ENCODE measurements at regions not wholly inside any gene's neighbourhood (a gene's known extent, or its start where the extent isn't known, plus 50 kb on each side); places are given as distances from the start of the nearest gene placed in this dataset.

- Histone ChIP-seq H3K9me3 (ENCODE audit: low read length) (no peaks in the 10 kb centered on the region), H3K27ac (ENCODE audit: low read depth, low read length) (no peak overlapping the region), H3K9ac (ENCODE audit: low read length) (no peak overlapping the region), H3K4me1 (ENCODE audit: insufficient read depth, low read length) (peaks cover 21% of the 10 kb centered on the region), H3K36me3 (ENCODE audit: insufficient read depth, low read length) (no peaks in the 10 kb centered on the region), H3K27me3 (ENCODE audit: control insufficient read depth in 1 of 2, insufficient read depth in 2 of 2, low read length in 2 of 2) (no peaks in the 10 kb centered on the region), H3K4me3 (ENCODE audit: low read depth in 1 of 2, low read length in 2 of 2) (no peak overlapping the region)
These were observed 112.3 kb upstream of the ADAMTSL1 start for GRCh38 chr9:18361646-18362045.

GRCh38 chr9:18362166-18362565, 111.8 kb upstream of the ADAMTSL1 start:
- Histone ChIP-seq H3K27me3 (ENCODE audit: control insufficient read depth in 1 of 2, insufficient read depth in 2 of 2, low read length in 2 of 2) (no peaks in the 10 kb centered on the region), H3K9ac (ENCODE audit: low read length) (no peak overlapping the region), H3K9me3 (ENCODE audit: low read length) (no peaks in the 10 kb centered on the region), H3K27ac (ENCODE audit: low read depth, low read length) (no peak overlapping the region), H3K4me3 (ENCODE audit: low read depth in 1 of 2, low read length in 2 of 2) (no peak overlapping the region), H3K4me1 (ENCODE audit: insufficient read depth, low read length) (peaks cover 21% of the 10 kb centered on the region), H3K36me3 (ENCODE audit: insufficient read depth, low read length) (no peaks in the 10 kb centered on the region)

- no peak overlapping the region for H3K27ac ChIP-seq (ENCODE audit: low read depth, low read length)
- no peak overlapping the region for H3K9ac ChIP-seq (ENCODE audit: low read length)
- H3K27me3 ChIP-seq (ENCODE audit: control insufficient read depth in 1 of 2, insufficient read depth in 2 of 2, low read length in 2 of 2): no peaks in the 10 kb centered on the region
- H3K36me3 ChIP-seq (ENCODE audit: insufficient read depth, low read length): no peaks in the 10 kb centered on the region
- peaks cover 21% of the 10 kb centered on the region for H3K4me1 ChIP-seq (ENCODE audit: insufficient read depth, low read length)
- H3K4me3 ChIP-seq (ENCODE audit: low read depth in 1 of 2, low read length in 2 of 2): no peak overlapping the region
- no peaks in the 10 kb centered on the region for H3K9me3 ChIP-seq (ENCODE audit: low read length)
These were observed 110.9 kb upstream of the ADAMTSL1 start for GRCh38 chr9:18362901-18363685.

DNA sequence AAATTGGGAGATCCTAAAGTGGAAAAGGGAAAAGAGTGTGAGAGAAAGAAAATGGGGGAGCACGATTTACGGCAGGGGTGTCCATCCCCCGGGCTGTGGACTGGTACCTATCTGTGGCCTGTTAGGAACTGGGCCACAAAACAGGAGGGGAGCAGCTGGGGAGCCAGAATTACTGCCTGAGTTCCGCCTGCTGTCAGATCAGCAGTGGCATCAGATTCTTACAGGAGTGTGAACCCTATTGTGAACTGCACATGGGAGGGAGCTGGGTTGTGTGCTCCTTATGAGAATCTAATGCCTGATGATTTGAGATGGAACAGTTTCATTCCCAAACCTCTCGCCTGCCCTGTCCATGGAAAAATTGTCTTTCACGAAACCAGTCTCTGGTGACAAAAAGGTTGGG, 108.3 kb upstream of the ADAMTSL1 start:
- H3K36me3 ChIP-seq (ENCODE audit: insufficient read depth, low read length): no peaks in the 10 kb centered on the region
- H3K27me3 ChIP-seq (ENCODE audit: control insufficient read depth in 1 of 2, insufficient read depth in 2 of 2, low read length in 2 of 2): no peaks in the 10 kb centered on the region
- H3K4me3 ChIP-seq (ENCODE audit: low read depth in 1 of 2, low read length in 2 of 2): no peak overlapping the region
- H3K4me1 ChIP-seq (ENCODE audit: insufficient read depth, low read length): peaks cover 16% of the 10 kb centered on the region
- H3K9me3 ChIP-seq (ENCODE audit: low read length): no peaks in the 10 kb centered on the region
- H3K9ac ChIP-seq (ENCODE audit: low read length): no peak overlapping the region
- no peak overlapping the region for H3K27ac ChIP-seq (ENCODE audit: low read depth, low read length)

- no peaks in the 10 kb centered on the region for H3K36me3 ChIP-seq (ENCODE audit: insufficient read depth, low read length)
- peaks cover 18% of the 10 kb centered on the region for H3K4me1 ChIP-seq (ENCODE audit: insufficient read depth, low read length)
- H3K9me3 ChIP-seq (ENCODE audit: low read length): no peaks in the 10 kb centered on the region
- H3K9ac ChIP-seq (ENCODE audit: low read length): no peak overlapping the region
- H3K4me3 ChIP-seq (ENCODE audit: low read depth in 1 of 2, low read length in 2 of 2): no peak overlapping the region
- no peak overlapping the region for H3K27ac ChIP-seq (ENCODE audit: low read depth, low read length)
- H3K27me3 ChIP-seq (ENCODE audit: control insufficient read depth in 1 of 2, insufficient read depth in 2 of 2, low read length in 2 of 2): no peaks in the 10 kb centered on the region
These were observed 107.8 kb upstream of the ADAMTSL1 start for GRCh38 chr9:18366184-18366583.

DNA sequence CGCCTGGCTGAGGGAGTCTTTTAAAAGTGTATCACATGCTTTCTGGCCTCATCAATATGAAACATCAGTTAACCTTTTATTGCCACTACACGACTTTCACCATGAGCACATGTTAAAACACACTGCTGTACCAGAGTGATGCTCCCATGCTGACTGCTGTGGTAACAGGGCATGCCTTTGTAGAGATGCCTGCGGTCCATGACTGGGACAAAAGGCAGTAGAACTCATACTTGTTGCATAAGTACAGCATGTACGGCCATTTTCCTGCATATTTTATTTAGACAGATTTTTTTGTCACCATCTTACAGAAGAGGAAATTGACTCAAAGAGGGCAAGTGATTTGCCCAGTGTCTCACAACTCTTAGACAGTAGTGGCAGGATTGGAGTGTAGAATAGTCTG, 105.7 kb upstream of the ADAMTSL1 start:
- Histone ChIP-seq H3K27ac (ENCODE audit: low read depth, low read length) (no peak overlapping the region), H3K9ac (ENCODE audit: low read length) (no peak overlapping the region), H3K4me1 (ENCODE audit: insufficient read depth, low read length) (peaks cover 25% of the 10 kb centered on the region), H3K4me3 (ENCODE audit: low read depth in 1 of 2, low read length in 2 of 2) (no peak overlapping the region), H3K36me3 (ENCODE audit: insufficient read depth, low read length) (no peaks in the 10 kb centered on the region), H3K27me3 (ENCODE audit: control insufficient read depth in 1 of 2, insufficient read depth in 2 of 2, low read length in 2 of 2) (no peaks in the 10 kb centered on the region), H3K9me3 (ENCODE audit: low read length) (no peaks in the 10 kb centered on the region)

DNA sequence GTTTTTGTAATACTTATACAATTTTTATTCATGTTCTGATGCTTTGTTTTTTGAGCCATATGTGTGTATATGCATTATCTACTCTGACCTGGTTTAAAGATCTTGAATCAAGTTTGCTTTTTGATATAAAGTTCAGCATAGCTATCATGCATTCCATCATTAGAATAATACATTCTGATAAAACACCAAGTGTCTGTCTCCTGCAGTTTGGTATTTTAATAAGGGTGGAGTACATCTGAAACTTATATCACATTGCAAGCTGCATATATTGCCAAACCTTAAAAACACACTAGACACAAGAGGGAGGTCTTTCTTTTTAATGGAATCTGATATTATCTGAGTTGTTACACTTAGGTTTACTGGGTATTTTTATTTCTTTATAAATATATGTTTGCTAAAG, 102.8 kb upstream of the ADAMTSL1 start:
- Histone ChIP-seq H3K4me3 (ENCODE audit: low read depth in 1 of 2, low read length in 2 of 2) (no peak overlapping the region), H3K9ac (ENCODE audit: low read length) (no peak overlapping the region), H3K9me3 (ENCODE audit: low read length) (no peaks in the 10 kb centered on the region), H3K27me3 (ENCODE audit: control insufficient read depth in 1 of 2, insufficient read depth in 2 of 2, low read length in 2 of 2) (no peaks in the 10 kb centered on the region), H3K27ac (ENCODE audit: low read depth, low read length) (peak overlapping the region; percentile 8), H3K4me1 (ENCODE audit: insufficient read depth, low read length) (peaks cover 18% of the 10 kb centered on the region), H3K36me3 (ENCODE audit: insufficient read depth, low read length) (no peaks in the 10 kb centered on the region)

- Histone ChIP-seq H3K27me3 (ENCODE audit: control insufficient read depth in 1 of 2, insufficient read depth in 2 of 2, low read length in 2 of 2) (no peaks in the 10 kb centered on the region), H3K9ac (ENCODE audit: low read length) (no peak overlapping the region), H3K4me3 (ENCODE audit: low read depth in 1 of 2, low read length in 2 of 2) (no peak overlapping the region), H3K4me1 (ENCODE audit: insufficient read depth, low read length) (peaks cover 18% of the 10 kb centered on the region), H3K36me3 (ENCODE audit: insufficient read depth, low read length) (no peaks in the 10 kb centered on the region), H3K9me3 (ENCODE audit: low read length) (no peaks in the 10 kb centered on the region), H3K27ac (ENCODE audit: low read depth, low read length) (peak overlapping the region; percentile 41)
These were observed 102.3 kb upstream of the ADAMTSL1 start for GRCh38 chr9:18371621-18372020.

DNA sequence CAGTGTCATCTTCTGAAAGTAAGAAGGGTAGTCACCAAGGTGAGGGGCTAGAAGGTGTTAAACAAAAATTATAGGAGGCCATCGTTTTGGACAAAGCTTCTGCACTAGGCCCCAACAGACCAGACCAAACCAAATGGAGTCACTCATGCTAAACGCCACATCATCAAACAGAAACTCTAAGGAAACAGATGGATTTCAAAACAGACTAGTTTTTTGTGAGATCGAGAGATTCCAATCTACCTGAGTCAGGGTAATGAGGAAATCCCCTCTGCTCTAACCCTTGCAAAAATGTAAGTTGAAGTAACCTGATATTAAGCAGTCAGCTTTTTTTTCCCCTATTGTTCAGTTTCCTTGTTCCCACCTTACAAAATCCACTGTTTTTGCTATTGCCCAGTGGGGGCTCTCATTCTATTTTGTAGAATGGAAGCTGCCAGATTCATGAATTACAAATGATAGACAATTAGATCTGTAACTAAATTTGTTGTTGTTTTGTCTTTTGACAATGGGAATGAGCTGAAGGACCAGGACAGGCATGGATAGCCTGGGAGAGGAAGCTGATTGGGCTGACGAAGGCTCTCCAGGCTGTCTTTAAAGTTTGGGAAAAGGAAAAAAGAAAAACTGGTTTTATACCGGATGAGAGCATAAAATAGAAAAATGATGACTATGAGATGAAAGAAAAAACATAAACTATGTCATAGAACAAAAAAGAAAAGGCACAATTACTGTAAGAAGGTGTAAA, 94.7 kb upstream of the ADAMTSL1 start:
- no peaks in the 10 kb centered on the region for H3K36me3 ChIP-seq (ENCODE audit: insufficient read depth, low read length)
- H3K9me3 ChIP-seq (ENCODE audit: low read length): no peaks in the 10 kb centered on the region
- no peak overlapping the region for H3K27ac ChIP-seq (ENCODE audit: low read depth, low read length)
- peaks cover 8% of the 10 kb centered on the region for H3K4me1 ChIP-seq (ENCODE audit: insufficient read depth, low read length)
- H3K27me3 ChIP-seq (ENCODE audit: control insufficient read depth in 1 of 2, insufficient read depth in 2 of 2, low read length in 2 of 2): no peaks in the 10 kb centered on the region
- H3K9ac ChIP-seq (ENCODE audit: low read length): no peak overlapping the region
- no peak overlapping the region for H3K4me3 ChIP-seq (ENCODE audit: low read depth in 1 of 2, low read length in 2 of 2)

- no peak overlapping the region for H3K27ac ChIP-seq (ENCODE audit: low read depth, low read length)
- H3K36me3 ChIP-seq (ENCODE audit: insufficient read depth, low read length): no peaks in the 10 kb centered on the region
- no peaks in the 10 kb centered on the region for H3K27me3 ChIP-seq (ENCODE audit: control insufficient read depth in 1 of 2, insufficient read depth in 2 of 2, low read length in 2 of 2)
- H3K4me3 ChIP-seq (ENCODE audit: low read depth in 1 of 2, low read length in 2 of 2): no peak overlapping the region
- H3K9ac ChIP-seq (ENCODE audit: low read length): no peak overlapping the region
- H3K4me1 ChIP-seq (ENCODE audit: insufficient read depth, low read length): peaks cover 12% of the 10 kb centered on the region
- no peaks in the 10 kb centered on the region for H3K9me3 ChIP-seq (ENCODE audit: low read length)
These were observed 91.7 kb upstream of the ADAMTSL1 start for GRCh38 chr9:18382243-18382642.

DNA sequence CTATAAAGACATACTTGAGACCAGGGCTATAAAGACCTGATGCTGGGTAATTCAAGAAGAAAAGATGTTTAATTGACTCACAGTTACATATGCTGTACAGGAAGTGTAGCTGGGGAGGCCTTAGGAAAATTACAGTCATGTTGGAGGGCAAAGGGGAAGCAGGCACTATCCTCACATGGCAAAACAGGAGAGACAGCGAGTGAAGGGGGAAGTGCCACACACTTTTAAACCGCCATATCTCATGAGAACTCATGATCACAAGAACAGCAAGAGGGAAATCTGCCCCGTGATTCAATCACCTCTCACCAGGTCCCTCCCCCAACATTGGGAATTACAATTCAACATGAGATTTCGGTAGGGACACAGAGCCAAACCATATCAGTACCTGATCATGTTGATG, 89.9 kb upstream of the ADAMTSL1 start:
- peaks cover 12% of the 10 kb centered on the region for H3K4me1 ChIP-seq (ENCODE audit: insufficient read depth, low read length)
- no peak overlapping the region for H3K4me3 ChIP-seq (ENCODE audit: low read depth in 1 of 2, low read length in 2 of 2)
- no peaks in the 10 kb centered on the region for H3K36me3 ChIP-seq (ENCODE audit: insufficient read depth, low read length)
- H3K9ac ChIP-seq (ENCODE audit: low read length): no peak overlapping the region
- no peaks in the 10 kb centered on the region for H3K9me3 ChIP-seq (ENCODE audit: low read length)
- H3K27me3 ChIP-seq (ENCODE audit: control insufficient read depth in 1 of 2, insufficient read depth in 2 of 2, low read length in 2 of 2): no peaks in the 10 kb centered on the region
- no peak overlapping the region for H3K27ac ChIP-seq (ENCODE audit: low read depth, low read length)

Data from muscle layer of colon (tissue), 2 donors.